ENCODE measurements at regions not wholly inside any gene's neighbourhood (a gene's known extent, or its start where the extent isn't known, plus 50 kb on each side); places are given as distances from the start of the nearest gene placed in this dataset.

DNA sequence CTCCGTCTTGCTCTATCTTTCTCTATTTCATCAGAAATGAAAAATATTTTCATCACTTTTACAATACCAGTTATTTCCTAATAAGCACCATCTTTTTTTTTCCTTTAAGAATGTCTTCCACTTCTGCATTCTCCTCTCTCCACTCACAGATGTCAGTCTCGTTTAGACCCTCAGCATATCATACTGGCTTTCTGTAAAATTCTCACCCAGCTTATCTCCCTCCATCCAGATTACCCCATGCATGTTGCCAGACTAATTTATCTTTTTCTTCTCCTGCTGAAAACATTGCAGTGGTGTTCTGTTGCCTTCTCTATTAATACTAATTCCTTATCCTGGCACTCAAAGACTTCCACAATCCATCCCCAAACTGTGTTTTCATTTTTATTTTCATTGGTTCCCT lies 513.8 kb upstream of the KLF12 start:
- no peak overlapping the region for H2AK5ac ChIP-seq (ENCODE audit: low read depth, low read length)
- no peak overlapping the region for H3K14ac ChIP-seq (ENCODE audit: insufficient read length)
- no peak overlapping the region for H2BK12ac ChIP-seq (ENCODE audit: low read depth, low read length)
- H3K23ac ChIP-seq (ENCODE audit: insufficient read length): no peak overlapping the region
- FAIRE-seq: no peak
- H3K18ac ChIP-seq (ENCODE audit: extremely low read depth, low read length): no peak overlapping the region
- no peak overlapping the region for H3K4me3 ChIP-seq (ENCODE audit: extremely low read depth in 1 of 4, insufficient read depth in 2 of 4, low read depth in 3 of 4, low read length in 4 of 4)
- H2BK5ac ChIP-seq (ENCODE audit: low read depth, low read length): no peak overlapping the region
- H3K4ac ChIP-seq (replicated peaks; ENCODE audit: insufficient read length, low read depth, low read length): no peak overlapping the region
- no peak overlapping the region for H3K27ac ChIP-seq (ENCODE audit: low read depth, low read length)
- DNase-seq (ENCODE audit: low read depth in 1 of 2, low spot score in 2 of 2): no peak
- ChIA-PET CTCF (ENCODE audit: partially characterized antibody) (interaction anchor here (0.9 kb wide), 1 partner anchor 12 kb away, joined by 4 read pairs; no protein-coding TSS in a partner anchor), POLR2A (ENCODE audit: partially characterized antibody) (interaction anchor here (0.7 kb wide), 1 partner anchor 45 kb away, joined by 3 read pairs; no protein-coding TSS in a partner anchor)
- no peak overlapping the region for H4K8ac ChIP-seq (ENCODE audit: extremely low read depth, insufficient read depth, low read length)
- no peaks in the 10 kb centered on the region for H3K23me2 ChIP-seq (ENCODE audit: low read depth, low read length)
- 91% methylated on average over 2 of the region's 2 CpGs; no CpG with 5 or more reads in 1 of the 2 experiments for WGBS, 2 experiments (ENCODE audit: extremely low coverage in 1 of 2, insufficient coverage in 1 of 2, insufficient read length in 1 of 2, insufficient replicate concordance in 2 of 2, low coverage in 1 of 2, low lambda C conversion rate in 2 of 2, missing lambda C conversion rate in 1 of 2)
- no peak for TF ChIP-seq TBP (IDR thresholded peaks at IDR 0.05; ENCODE audit: low read depth, low read length)
- TF ChIP-seq, protein P1, sequence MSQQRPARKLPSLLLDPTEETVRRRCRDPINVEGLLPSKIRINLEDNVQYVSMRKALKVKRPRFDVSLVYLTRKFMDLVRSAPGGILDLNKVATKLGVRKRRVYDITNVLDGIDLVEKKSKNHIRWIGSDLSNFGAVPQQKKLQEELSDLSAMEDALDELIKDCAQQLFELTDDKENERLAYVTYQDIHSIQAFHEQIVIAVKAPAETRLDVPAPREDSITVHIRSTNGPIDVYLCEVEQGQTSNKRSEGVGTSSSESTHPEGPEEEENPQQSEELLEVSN (IDR thresholded peaks at IDR 0.05): no peak
- TF ChIP-seq EGR1 (IDR thresholded peaks at IDR 0.05; ENCODE audit: borderline replicate concordance, low read depth, low read length): no peak
- no peak for TF ChIP-seq ZNF274 (IDR thresholded peaks at IDR 0.05; ENCODE audit: borderline replicate concordance, extremely low read depth, low read length)
- H2AFZ ChIP-seq (ENCODE audit: low read length): no peak overlapping the region
- H4K91ac ChIP-seq (replicated peaks; ENCODE audit: insufficient read length, low read length): no peak overlapping the region
- H2BK20ac ChIP-seq (ENCODE audit: low read length): no peak overlapping the region
- H2BK15ac ChIP-seq (ENCODE audit: low read length): no peak overlapping the region
- no peaks in the 10 kb centered on the region for H3K79me1 ChIP-seq (ENCODE audit: low read depth, low read length)
- H3K36me3 ChIP-seq (ENCODE audit: control insufficient read depth in 2 of 4, insufficient read depth in 4 of 4, low read length in 3 of 4): no peaks in the 10 kb centered on the region
- no peaks in the 10 kb centered on the region for H3K27me3 ChIP-seq (replicated peaks in 1 of 4; ENCODE audit: control insufficient read depth in 3 of 4, extremely low read depth in 1 of 4, insufficient read depth in 3 of 4, low read length in 3 of 4)
- H3K4me1 ChIP-seq (replicated peaks in 1 of 4; ENCODE audit: control insufficient read depth in 3 of 4, insufficient read depth in 4 of 4, low read length in 3 of 4): peaks cover 0 to 10% (median 2%) of the 10 kb centered on the region in 4 experiments; a peak in 2 of 7 replicates
- H3K79me2 ChIP-seq (ENCODE audit: control insufficient read depth in 1 of 2, insufficient read depth in 2 of 2, low read length in 2 of 2): no peaks in the 10 kb centered on the region
- H3K9ac ChIP-seq (replicated peaks in 1 of 4; ENCODE audit: extremely low read depth in 1 of 4, low read depth in 3 of 4, low read length in 3 of 4): no peak overlapping the region
- no peak overlapping the region for H3K56ac ChIP-seq (replicated peaks; ENCODE audit: insufficient read length, low read depth, low read length)
- no peaks in the 10 kb centered on the region for H3K9me3 ChIP-seq (ENCODE audit: insufficient read depth in 2 of 2, low read depth in 1 of 2, low read length in 1 of 2)
- H2BK120ac ChIP-seq (replicated peaks; ENCODE audit: low read depth, low read length): no peak overlapping the region
- no peak overlapping the region for H4K5ac ChIP-seq (ENCODE audit: insufficient read length, low read depth, low read length)
- no peaks in the 10 kb centered on the region for H4K20me1 ChIP-seq (replicated peaks in 1 of 2; ENCODE audit: control insufficient read depth in 1 of 2, insufficient read depth in 2 of 2, low read length in 2 of 2)
- H3K4me2 ChIP-seq (ENCODE audit: insufficient read depth in 1 of 2, low read depth in 2 of 2, low read length in 2 of 2): no peak overlapping the region; a peak in 1 of 4 replicates
